GM10248 (cell line): ENCODE measurements at regions not wholly inside any gene's neighbourhood (a gene's known extent, or its start where the extent isn't known, plus 50 kb on each side); places are given as distances from the start of the nearest gene placed in this dataset.

Experiments used
- CTCF ChIA-PET: fragments of 300-600 bp; sonication (Branson Sonifier 250); formaldehyde crosslinking; extraction: SDS; loops from one replicate; lab custom pipeline; 2021; ENCODE audit warnings: antibody characterized with exemption; lab: Yijun Ruan, JAX
- POLR2A ChIA-PET: fragments of 350-650 bp; sonication (Branson Sonifier 250); formaldehyde crosslinking; extraction: SDS; loops from one replicate; lab custom pipeline; 2020; ENCODE audit warnings: antibody characterized with exemption; lab: Yijun Ruan, JAX
- DNase-seq: peaks from one replicate; pipeline ENCODE4 v3.0.0; 2012; ENCODE audit errors: extremely low spot score
- TF ChIP-seq, protein P1 (sequence below): IDR thresholded peaks from 2 replicates; pipeline ENCODE4 v1.5.1; 2012; ENCODE audit warnings: mild to moderate bottlenecking, low read depth; ENCODE audit errors: extremely low read depth, missing control alignments, control extremely low read depth

DNA sequence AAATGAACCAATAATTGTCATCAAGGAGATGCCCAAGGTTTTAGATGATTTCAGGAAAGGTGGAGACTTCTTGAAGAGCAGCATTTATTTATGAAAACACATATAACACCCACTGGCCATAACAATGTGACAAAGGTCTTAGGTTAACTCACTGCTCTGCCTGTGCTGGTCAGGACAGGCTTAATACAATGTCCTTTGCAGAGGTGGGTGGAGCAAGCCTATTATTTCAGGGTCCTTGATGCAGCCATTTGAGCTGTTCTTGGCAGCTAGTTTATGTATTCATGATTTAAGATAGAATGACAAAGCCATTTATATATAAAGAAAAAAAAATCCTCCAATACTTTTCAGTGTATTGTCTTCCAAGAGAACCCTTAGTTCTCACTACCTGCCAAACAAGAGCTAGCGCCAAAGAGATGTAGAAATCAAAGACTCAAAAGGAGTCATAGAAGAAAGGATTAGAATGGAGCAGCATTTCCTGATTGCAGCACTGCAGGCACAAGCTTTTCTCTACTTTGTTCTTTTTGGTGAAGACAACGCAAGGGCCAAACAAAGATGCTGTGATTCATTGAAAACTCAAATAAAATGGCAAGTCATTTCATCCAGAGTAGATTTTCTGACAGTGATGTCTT lies 124.3 kb upstream of the TSHZ2 start:
- CTCF ChIA-PET: no interaction called here
- TF ChIP-seq, protein P1, sequence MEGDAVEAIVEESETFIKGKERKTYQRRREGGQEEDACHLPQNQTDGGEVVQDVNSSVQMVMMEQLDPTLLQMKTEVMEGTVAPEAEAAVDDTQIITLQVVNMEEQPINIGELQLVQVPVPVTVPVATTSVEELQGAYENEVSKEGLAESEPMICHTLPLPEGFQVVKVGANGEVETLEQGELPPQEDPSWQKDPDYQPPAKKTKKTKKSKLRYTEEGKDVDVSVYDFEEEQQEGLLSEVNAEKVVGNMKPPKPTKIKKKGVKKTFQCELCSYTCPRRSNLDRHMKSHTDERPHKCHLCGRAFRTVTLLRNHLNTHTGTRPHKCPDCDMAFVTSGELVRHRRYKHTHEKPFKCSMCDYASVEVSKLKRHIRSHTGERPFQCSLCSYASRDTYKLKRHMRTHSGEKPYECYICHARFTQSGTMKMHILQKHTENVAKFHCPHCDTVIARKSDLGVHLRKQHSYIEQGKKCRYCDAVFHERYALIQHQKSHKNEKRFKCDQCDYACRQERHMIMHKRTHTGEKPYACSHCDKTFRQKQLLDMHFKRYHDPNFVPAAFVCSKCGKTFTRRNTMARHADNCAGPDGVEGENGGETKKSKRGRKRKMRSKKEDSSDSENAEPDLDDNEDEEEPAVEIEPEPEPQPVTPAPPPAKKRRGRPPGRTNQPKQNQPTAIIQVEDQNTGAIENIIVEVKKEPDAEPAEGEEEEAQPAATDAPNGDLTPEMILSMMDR: no peak
- POLR2A ChIA-PET: no interaction called here
- no peak for DNase-seq

DNA sequence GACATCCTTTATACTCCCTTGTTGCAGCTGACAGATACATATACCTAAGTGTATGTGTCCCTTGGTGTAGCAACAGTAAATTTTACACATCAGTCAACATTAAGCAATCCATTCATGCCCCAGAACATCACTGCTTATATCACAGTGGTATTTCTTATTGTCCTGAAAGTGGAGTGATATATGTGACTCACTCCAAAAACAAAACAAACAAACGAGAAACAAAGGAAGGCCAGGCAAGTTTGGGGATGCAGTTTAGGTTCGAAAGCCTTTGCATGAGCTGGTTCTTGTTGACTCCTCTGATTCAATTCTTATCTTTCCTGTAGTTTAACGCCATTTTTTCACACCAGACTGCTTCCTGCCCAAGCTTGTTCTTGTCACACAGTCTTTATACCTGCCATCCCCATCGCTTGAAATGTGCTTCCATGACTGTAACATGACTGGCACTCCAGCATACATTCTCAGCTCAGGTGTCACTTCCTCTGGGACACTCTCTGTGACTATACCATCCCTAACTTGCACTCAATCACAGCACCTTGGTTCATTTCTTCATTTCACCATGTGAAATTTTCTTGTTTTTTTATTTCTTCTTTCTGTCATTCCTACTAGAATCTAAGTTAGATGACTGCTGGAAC lies 125.0 kb upstream of the TSHZ2 start:
- DNase-seq: no peak
- ChIA-PET CTCF (no interaction called here), POLR2A (no interaction called here)
- TF ChIP-seq, protein P1: no peak

DNA sequence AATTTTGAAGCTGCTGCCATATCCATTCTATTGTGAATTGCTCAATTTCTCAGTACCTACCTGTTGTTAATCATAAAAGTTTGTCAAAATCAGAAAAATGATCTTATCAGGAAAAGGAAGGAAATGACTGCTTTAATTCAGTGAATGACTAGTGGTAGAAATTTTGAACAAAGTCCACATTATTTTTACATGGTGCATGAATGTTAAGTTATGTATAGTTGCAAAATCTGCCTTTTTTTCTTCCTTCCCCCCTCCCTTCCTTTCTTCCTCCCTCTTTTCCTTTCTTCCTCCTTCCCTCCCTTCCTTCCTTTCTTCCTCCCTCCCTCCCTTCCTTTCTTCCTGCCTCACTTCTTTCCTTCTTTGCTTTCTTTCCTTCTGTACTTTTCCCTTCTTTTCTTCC lies 127.1 kb upstream of the TSHZ2 start:
- DNase-seq: no peak
- TF ChIP-seq, protein P1: no peak
- POLR2A ChIA-PET: no interaction called here
- CTCF ChIA-PET: no interaction called here

DNA sequence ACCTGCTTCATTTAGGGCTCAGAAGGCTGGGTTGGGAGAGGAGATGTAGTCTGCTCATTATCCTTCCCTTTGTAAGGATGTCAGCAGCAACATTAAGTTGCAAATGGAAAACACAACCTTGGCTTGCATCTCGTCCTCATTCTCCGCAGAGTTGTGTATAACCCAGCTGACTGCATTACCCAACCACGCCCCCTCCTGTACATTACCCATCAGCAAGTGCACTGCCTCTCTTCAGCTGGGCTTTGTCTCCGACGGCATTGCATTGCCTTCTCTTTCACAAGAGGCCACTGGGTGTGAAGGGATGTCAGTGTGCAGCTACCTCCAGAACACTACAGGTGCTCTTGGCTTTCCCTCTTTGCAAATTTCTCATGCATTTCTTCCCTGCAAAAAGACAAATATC lies 128.7 kb upstream of the TSHZ2 start:
- ChIA-PET CTCF (no interaction called here), POLR2A (no interaction called here)
- DNase-seq: no peak
- TF ChIP-seq, protein P1: no peak

DNA sequence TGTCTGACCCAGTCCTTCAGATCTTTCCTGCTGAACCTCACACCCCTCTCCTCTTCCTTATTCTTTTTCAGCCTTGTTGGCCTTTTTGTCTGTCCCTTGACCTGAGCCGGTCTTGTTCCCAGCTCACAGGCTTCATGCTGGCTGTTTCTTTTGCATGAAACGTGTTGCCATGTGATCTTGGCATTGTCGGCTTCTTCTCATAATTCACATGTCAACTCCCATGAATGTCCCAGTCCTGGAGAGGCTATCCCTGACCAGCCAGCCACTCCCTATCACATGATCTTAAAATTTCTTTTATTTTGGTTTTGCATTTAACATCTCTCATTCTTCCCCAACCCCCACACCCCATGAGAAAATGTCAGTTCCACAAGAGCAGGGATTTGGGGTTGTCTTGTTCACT lies 131.2 kb upstream of the TSHZ2 start:
- CTCF ChIA-PET: no interaction called here
- POLR2A ChIA-PET: no interaction called here
- TF ChIP-seq, protein P1: no peak
- no peak for DNase-seq

DNA sequence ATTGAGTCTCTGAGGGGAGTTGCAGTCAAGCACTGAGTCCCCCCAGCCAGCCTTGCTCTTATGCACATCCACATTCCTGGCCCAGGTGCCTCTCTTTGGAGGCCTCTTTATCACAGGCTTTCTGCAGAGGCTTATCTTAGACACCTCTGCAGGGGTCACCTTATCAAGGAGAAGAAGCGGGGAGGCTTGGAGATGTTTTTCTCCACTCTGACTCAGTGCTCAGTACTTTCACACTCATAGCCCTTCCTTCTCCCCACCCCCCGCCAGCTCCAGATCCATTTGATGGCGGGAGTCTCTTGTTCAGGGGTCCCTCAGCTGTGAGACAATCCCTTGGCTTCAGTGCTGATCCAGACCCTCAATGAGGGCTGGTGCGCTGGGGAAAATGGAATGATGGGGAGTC lies 132.1 kb upstream of the TSHZ2 start:
- no peak for DNase-seq
- POLR2A ChIA-PET: no interaction called here
- TF ChIP-seq, protein P1: no peak
- CTCF ChIA-PET: interaction anchor here (1.0 kb wide), 1 partner anchor 12 kb away, joined by 3 read pairs; no protein-coding TSS in a partner anchor
